HepG2 (cell line): ENCODE measurements at regions not wholly inside any gene's neighbourhood (a gene's known extent, or its start where the extent isn't known, plus 50 kb on each side); places are given as distances from the start of the nearest gene placed in this dataset.

Experiments used
- ARID4A ChIP-seq: sonication (generic); formaldehyde crosslinking; IDR thresholded peaks from 2 replicates; pipeline ENCODE4 v1.5.0; 2020; ENCODE audit warnings: mild to moderate bottlenecking, missing genetic modification reagents, borderline replicate concordance
- BCL3 ChIP-seq: sonication (generic); formaldehyde crosslinking; IDR thresholded peaks from 2 replicates; pipeline ENCODE4 v1.5.1; 2020; ENCODE audit warnings: mild to moderate bottlenecking, missing genetic modification reagents, moderate library complexity
- BRCA1 ChIP-seq: sonication (generic); formaldehyde crosslinking; IDR thresholded peaks from 2 replicates; pipeline ENCODE4 v1.4.0; 2020; ENCODE audit warnings: missing genetic modification reagents
- HES4 ChIP-seq: sonication (generic); formaldehyde crosslinking; IDR thresholded peaks from 2 replicates; pipeline ENCODE4 v1.9.0; 2021; ENCODE audit warnings: mild to moderate bottlenecking, missing genetic modification reagents, borderline replicate concordance
- IRF2 ChIP-seq: IDR thresholded peaks from 2 replicates; pipeline ENCODE4 v1.6.1; 2018; ENCODE audit warnings: missing genetic modification reagents, missing compliant biosample characterization
- MED13 ChIP-seq: sonication (generic); formaldehyde crosslinking; IDR thresholded peaks from 2 replicates; pipeline ENCODE4 v1.5.0; 2020; ENCODE audit warnings: missing genetic modification reagents
- NRL ChIP-seq: sonication (generic); formaldehyde crosslinking; IDR thresholded peaks from 2 replicates; pipeline ENCODE4 v1.5.0; 2020; ENCODE audit warnings: missing genetic modification reagents, mild to moderate bottlenecking, moderate library complexity, borderline replicate concordance
- SYNCRIP ChIP-seq: fragments of 200-400 bp; formaldehyde crosslinking; IDR thresholded peaks from 2 replicates; pipeline ENCODE4 v1.6.1; 2018; ENCODE audit warnings: mild to moderate bottlenecking, low read depth, low read length; ENCODE audit not compliant: insufficient read depth
- TAF1 ChIP-seq: sonication (generic); formaldehyde crosslinking; IDR thresholded peaks from 2 replicates; pipeline ENCODE4 v1.4.0; 2020; ENCODE audit warnings: missing genetic modification reagents
- TRIM24 ChIP-seq: sonication (generic); formaldehyde crosslinking; IDR thresholded peaks from 2 replicates; pipeline ENCODE4 v1.8.0; 2022; ENCODE audit warnings: mild to moderate bottlenecking, missing genetic modification reagents
- YY1 ChIP-seq: IDR thresholded peaks from 2 replicates; pipeline ENCODE4 v1.6.1; 2011; ENCODE audit warnings: low read length, low read depth, moderate library complexity, mild to moderate bottlenecking; ENCODE audit not compliant: insufficient read depth, insufficient replicate concordance
- ZBTB21 ChIP-seq: sonication (generic); formaldehyde crosslinking; IDR thresholded peaks from 2 replicates; pipeline ENCODE4 v1.4.0; 2020; ENCODE audit warnings: missing genetic modification reagents
- ZBTB38 ChIP-seq: sonication (generic); formaldehyde crosslinking; IDR thresholded peaks from 2 replicates; pipeline ENCODE4 v1.5.1; 2020; ENCODE audit warnings: mild to moderate bottlenecking, missing genetic modification reagents
- ZFP90 ChIP-seq: sonication (generic); formaldehyde crosslinking; IDR thresholded peaks from 2 replicates; pipeline ENCODE4 v1.8.0; 2022; ENCODE audit warnings: missing genetic modification reagents, mild to moderate bottlenecking, inconsistent platforms, borderline replicate concordance
- ZFYVE20 ChIP-seq: sonication (generic); formaldehyde crosslinking; IDR thresholded peaks from 2 replicates; pipeline ENCODE4 v1.8.0; 2023; ENCODE audit warnings: low read depth, mild to moderate bottlenecking, moderate library complexity, missing genetic modification reagents, borderline replicate concordance
- ZNF20 ChIP-seq: sonication (generic); formaldehyde crosslinking; IDR thresholded peaks from 2 replicates; pipeline ENCODE4 v1.4.0; 2020; ENCODE audit warnings: mild to moderate bottlenecking, moderate library complexity, missing genetic modification reagents
- ZNF292 ChIP-seq: sonication (generic); formaldehyde crosslinking; IDR thresholded peaks from 2 replicates; pipeline ENCODE4 v1.8.1; 2022; ENCODE audit warnings: mild to moderate bottlenecking, low read depth, missing genetic modification reagents, borderline replicate concordance
- ZNF296 ChIP-seq: sonication (generic); formaldehyde crosslinking; conservative IDR thresholded peaks from 2 replicates; pipeline ENCODE4 v1.5.0; 2020; ENCODE audit warnings: mild to moderate bottlenecking, missing genetic modification reagents
- ZNF562 ChIP-seq: sonication (generic); formaldehyde crosslinking; IDR thresholded peaks from 2 replicates; pipeline ENCODE4 v1.8.0; 2022; ENCODE audit warnings: missing genetic modification reagents, borderline replicate concordance
- ZNF563 ChIP-seq: sonication (generic); formaldehyde crosslinking; IDR thresholded peaks from 2 replicates; pipeline ENCODE4 v1.8.0; 2022; ENCODE audit warnings: mild to moderate bottlenecking, moderate library complexity, missing genetic modification reagents
- ZNF567 ChIP-seq: sonication (generic); formaldehyde crosslinking; IDR thresholded peaks from 2 replicates; pipeline ENCODE4 v1.8.1; 2023; ENCODE audit warnings: mild to moderate bottlenecking, missing genetic modification reagents, borderline replicate concordance
- TF ChIP-seq, protein P1 (sequence below): sonication (generic); formaldehyde crosslinking; conservative IDR thresholded peaks from 2 replicates; pipeline ENCODE4 v1.8.0; 2022; ENCODE audit warnings: missing genetic modification reagents
- TF ChIP-seq, protein P2 (sequence below): sonication (generic); formaldehyde crosslinking; IDR thresholded peaks from 2 replicates; pipeline ENCODE4 v1.5.0; 2020; ENCODE audit warnings: missing genetic modification reagents

GRCh38 chr13:22848539-22849052 lies 332.2 kb upstream of the SGCG start (continued):
- TF ChIP-seq, protein P1, sequence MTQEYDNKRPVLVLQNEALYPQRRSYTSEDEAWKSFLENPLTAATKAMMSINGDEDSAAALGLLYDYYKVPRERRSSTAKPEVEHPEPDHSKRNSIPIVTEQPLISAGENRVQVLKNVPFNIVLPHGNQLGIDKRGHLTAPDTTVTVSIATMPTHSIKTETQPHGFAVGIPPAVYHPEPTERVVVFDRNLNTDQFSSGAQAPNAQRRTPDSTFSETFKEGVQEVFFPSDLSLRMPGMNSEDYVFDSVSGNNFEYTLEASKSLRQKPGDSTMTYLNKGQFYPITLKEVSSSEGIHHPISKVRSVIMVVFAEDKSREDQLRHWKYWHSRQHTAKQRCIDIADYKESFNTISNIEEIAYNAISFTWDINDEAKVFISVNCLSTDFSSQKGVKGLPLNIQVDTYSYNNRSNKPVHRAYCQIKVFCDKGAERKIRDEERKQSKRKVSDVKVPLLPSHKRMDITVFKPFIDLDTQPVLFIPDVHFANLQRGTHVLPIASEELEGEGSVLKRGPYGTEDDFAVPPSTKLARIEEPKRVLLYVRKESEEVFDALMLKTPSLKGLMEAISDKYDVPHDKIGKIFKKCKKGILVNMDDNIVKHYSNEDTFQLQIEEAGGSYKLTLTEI = no peak
- TF ChIP-seq SYNCRIP = no peak
- TF ChIP-seq ZNF562 (CRISPR knock-in tag) = no peak
- TF ChIP-seq MED13 (CRISPR knock-in tag) = no peak
- TF ChIP-seq ZBTB38 (CRISPR knock-in tag) = peak; percentile 75
- peak; percentile 29 for TF ChIP-seq YY1
- no peak for TF ChIP-seq TRIM24 (CRISPR knock-in tag)
- no peak for TF ChIP-seq HES4 (CRISPR knock-in tag)
- 0 out of 2 replicates have a peak, but pooled peaks have one; percentile 23 for TF ChIP-seq NRL (CRISPR knock-in tag)
- peak; percentile 77; the same call in 1 of the 2 replicates for TF ChIP-seq ZNF292 (CRISPR knock-in tag)
- no peak for TF ChIP-seq ZFP90 (CRISPR knock-in tag)
- TF ChIP-seq ZNF20 (CRISPR knock-in tag) = no peak
- no peak for TF ChIP-seq ZNF567
- no peak for TF ChIP-seq ZNF563 (CRISPR knock-in tag)
- no peak for TF ChIP-seq BRCA1 (CRISPR knock-in tag)
- no peak; the same call in 1 of the 2 replicates for TF ChIP-seq IRF2 (CRISPR knock-in tag)
- TF ChIP-seq, protein P2, sequence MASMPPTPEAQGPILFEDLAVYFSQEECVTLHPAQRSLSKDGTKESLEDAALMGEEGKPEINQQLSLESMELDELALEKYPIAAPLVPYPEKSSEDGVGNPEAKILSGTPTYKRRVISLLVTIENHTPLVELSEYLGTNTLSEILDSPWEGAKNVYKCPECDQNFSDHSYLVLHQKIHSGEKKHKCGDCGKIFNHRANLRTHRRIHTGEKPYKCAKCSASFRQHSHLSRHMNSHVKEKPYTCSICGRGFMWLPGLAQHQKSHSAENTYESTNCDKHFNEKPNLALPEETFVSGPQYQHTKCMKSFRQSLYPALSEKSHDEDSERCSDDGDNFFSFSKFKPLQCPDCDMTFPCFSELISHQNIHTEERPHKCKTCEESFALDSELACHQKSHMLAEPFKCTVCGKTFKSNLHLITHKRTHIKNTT (CRISPR knock-in tag) = no peak
- no peak for TF ChIP-seq ZFYVE20 (CRISPR knock-in tag)
- TF ChIP-seq BCL3 = no peak
- no peak for TF ChIP-seq ZNF296 (CRISPR knock-in tag)
- TF ChIP-seq ZBTB21 (CRISPR knock-in tag) = no peak
- no peak; the same call in 1 of the 2 replicates for TF ChIP-seq ARID4A (CRISPR knock-in tag)
- peak; percentile 44; the same call in 1 of the 2 replicates for TF ChIP-seq TAF1
